Stimulated activated CD4-positive, alpha-beta T cell treated with anti-CD3 and anti-CD28 coated beads, Interleukin-12 subunit alpha, Interleukin-12 subunit beta, amount 100 ng/mL, for 4 hours (primary cell): ENCODE measurements at regions not wholly inside any gene's neighbourhood (a gene's known extent, or its start where the extent isn't known, plus 50 kb on each side); places are given as distances from the start of the nearest gene placed in this dataset.
"Not testable (repeated sequence)": the region's sequence is repeated elsewhere in the genome, so short reads cannot be mapped to it uniquely, and the experiment has no call there.

Experiments used
- DNase-seq: peaks from one replicate; pipeline ENCODE4 v3.0.0-alpha.2; 2020

DNA sequence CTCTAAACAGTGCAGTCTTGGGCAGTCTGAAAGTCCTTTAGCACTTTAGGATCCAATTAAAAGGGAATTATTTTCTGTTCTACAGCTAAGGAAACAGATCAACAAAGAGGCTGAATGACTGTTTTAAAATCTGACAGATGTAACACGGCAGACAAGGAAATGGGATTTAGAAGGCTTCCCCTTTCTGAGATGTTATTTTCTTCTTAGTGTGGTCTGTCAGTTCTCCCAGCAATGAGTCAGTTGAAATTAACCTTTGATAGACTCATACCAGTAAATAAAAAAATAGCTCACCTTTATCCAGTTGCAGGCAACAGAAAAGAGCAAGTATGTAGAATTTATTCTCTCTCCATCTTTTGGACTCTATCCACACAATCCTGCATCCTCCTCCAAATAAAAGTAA is 98.1 kb downstream of the NEDD1 start:
- DNase-seq: no peak

DNA sequence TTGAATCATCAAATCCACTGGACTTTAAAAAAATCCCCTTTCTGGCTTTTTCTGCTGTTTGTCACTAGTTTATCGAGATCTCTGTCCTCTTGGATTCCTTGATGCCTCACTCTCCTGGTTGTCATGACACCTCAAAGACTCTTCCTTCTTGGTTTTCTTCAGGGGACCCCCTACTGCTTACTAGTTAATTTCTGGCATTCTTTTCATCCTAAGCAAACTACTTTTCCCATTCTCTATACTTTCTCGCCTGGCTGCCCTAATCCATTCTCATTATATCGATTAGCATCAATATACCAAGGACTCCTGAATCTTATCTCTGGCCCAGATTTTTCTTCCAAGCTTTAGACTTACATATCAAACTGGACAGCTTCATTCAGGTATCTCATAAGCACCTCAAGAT is 98.6 kb downstream of the NEDD1 start:
- DNase-seq: no peak

GRCh38 chr12:97006585-97006984 is 99.5 kb downstream of the NEDD1 start:
- DNase-seq: no peak

DNA sequence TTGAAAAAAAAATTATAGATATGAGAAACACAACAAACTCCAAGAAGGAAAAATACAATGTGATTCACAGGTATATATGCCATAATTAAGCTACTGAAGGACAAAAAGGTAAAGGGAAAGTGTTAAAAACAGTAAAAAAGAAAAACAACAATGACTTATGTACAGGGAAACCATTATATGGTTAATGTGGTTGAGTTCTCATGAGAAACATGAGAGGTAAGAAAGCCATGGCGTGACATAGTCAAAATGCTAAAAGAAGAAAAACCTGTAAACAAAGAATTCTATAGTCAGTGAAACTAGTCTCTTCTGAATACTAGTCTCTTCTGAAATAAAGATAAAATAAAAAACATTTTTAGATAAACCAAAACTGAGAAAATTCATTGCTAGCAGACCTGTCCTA is 109.1 kb downstream of the NEDD1 start:
- no peak for DNase-seq

DNA sequence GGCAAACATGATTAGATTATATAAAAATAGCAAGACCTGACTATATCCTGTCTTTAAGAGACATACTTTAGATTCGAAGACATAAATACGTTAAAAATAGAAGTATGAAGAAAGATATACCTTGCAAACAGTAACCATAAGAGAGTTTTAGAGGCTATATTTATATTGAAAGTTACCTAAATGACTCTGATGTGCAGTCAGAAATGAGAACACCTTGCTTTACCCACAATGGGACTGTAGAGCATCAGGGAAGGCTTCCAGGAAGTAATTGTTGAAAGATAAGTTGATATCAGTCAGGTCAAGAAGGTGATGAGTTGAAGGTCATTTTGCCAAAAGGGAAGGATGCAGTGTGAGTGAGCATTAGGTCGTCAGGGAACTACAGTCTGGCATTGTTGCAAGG is 110.2 kb downstream of the NEDD1 start:
- no peak for DNase-seq

DNA sequence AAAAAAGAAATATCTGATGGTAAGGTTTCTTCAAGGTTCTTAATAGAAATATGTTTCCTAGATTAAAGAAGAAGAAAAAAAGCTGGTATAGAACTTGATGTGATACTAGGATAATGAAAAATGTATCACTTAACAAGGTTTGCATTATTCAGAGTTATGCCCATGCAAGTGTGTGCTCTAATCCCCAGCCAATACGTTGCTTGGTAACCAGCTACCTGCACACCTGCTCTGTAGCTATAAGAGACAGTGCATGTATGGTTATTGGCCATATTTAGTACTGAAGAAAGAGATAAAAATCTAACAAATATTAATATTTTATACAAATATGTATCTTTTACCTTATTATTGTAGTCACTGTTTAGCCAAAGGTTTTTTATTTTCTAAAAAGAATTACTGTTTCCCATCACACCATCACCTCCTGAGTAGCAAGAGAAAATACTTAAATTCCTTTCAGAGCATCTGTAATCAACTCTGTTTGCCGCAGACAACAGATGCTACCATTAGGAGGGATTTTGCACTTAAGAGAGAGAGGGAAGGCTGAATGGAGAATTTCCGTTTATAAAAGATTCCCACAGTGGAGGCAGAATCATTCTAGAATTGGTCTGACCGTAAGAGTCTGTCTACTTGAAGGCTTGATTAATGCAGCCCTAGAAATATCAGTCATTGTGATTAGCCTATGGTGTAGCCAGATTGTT is 115.6 kb downstream of the NEDD1 start:
- DNase-seq: no peak

DNA sequence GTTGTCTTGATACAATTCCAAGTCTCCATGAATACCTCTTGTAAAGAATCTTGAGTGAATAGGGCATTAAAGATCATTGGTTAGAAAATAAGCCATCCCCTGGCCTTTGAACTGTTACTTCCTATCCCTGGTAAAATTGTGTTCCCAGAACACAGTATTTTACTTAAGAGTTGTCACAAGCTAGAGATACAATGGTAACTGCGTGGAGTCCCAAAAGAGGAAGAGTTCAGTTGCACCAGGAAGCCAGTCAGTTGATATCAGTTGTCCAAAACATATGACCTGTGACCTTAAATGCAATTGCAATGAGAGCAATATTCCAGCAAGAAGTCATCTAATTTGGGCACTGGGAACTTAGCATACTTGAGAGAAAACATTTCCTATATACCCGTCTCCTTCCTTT is 117.3 kb downstream of the NEDD1 start:
- DNase-seq: no peak

GRCh38 chr12:97026901-97027300 is 119.8 kb downstream of the NEDD1 start:
- DNase-seq: no peak

DNA sequence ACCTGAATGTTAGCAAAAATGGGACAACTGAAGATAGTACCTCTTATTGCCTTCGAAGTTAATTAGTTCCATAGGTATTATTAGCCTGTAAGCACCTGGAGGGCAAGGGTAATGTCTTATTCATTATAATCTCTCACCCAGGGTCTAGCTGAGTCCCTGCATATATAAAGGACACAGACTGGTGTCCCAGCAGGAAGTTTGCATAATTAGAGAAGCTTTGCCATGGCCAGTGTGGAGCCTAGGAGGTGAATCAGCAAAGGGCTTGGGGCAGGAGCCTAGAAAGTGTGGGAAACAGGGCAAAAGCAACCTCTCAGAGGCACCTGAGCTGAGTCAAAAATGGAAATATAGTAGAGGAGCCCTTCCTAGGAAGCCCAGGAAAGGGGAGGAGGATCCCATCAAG is 120.4 kb downstream of the NEDD1 start:
- DNase-seq: no peak

DNA sequence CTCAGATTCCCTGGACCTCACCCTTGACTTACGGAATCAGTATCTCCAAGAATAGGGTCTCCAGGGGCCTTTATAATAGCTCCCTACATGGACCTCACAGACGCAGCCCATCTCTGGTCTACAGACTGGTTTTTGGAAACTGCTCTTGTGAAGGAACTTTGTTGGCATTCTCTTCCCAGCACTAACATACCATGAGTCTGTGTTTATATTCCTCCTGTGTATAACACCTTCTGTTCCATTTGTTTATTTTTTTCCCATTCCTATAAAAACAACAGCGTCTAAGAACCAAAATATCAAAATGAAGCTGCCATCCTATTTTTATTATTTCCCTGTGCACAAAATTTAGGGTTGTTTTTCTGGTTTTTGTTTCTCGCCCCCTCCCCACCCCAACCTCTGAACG is 131.1 kb downstream of the NEDD1 start:
- no peak for DNase-seq

DNA sequence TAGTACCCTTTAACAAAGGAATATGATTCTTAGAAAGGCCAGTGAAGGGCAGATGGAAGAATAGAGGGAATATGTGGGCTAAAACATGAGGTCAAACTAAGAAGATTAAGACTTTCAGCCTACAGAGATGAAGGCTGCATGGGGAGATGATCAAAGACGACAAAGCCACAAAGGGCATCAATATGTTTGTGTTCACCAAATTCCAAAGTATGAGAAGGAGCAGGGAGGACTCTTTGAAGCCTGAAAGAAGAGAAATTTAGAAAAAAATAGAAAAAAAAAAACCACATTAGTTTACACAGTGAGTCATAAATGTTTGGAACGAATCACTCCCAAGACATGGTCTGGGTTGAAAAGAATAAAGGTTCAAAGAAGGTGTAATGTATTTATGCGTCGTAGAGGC is 131.8 kb downstream of the NEDD1 start:
- no peak for DNase-seq

- DNase-seq: no peak
These were observed 139.8 kb downstream of the NEDD1 start for GRCh38 chr12:97046901-97047300.

DNA sequence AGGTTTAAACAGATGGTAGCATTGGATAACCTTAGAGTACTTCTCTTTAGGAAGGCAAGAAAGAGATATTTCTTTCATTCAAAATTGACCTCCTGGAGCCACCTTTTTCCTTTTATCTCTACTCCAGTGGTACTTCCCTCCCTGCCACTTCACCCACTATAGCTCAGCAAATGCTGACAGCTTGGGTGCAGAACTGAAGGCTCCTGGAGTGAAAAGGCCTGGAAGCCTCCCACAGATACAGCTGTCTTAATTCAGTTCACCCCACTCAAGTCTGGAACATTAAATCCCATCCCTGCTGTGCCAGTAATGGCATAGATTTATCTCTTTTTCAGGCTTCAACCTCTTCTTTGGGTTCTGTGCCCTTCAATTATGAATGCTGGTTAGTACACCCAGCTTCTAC is 140.3 kb downstream of the NEDD1 start:
- DNase-seq: no peak

DNA sequence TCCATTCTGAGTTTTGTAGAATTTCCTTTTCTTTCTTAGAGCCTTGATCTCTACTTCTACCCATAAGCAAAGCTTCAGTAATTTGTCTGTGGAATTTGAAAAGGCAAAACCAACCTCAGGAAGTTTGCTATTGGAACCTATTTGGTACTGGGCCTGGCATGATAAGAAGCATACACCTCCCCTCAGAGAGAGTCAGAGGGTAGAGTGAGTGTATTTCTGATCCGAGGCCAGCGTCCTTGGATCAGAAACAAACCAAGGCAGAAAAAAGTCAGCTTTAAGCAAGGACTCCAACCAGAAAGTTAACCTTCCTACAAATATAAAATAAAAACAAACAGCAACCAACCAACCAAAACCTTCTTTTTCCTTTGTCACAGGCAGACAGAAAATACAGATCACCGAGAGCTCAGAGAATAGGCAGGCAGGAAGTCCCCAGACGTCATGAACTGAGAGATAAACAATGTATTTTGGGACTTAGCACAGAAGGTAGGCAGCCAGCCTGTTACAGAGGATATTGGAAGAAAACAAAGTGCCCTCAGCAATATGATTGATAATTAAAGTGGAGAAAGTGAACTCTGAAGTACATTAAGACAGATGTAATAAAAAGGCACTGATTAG is 141.5 kb downstream of the NEDD1 start:
- no peak for DNase-seq

DNA sequence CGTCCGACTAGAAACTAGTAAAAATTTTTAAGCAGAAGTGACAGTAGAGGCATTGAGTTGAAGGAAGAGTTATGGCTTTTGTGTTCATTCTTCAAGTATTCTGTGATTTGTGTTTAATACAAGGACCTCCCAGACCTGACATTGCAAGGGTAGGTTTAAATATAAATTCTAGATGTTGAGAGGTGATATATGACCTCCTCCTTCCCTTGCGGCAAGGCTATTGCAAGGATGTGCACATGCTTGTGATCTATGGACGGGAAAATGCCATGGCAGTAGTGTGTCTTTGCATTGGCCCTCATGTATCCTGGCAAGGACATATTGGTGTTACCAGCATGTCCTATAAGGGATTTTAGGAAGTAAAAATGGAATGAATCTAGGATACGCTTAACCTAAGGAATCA is 143.5 kb downstream of the NEDD1 start:
- no peak for DNase-seq

DNA sequence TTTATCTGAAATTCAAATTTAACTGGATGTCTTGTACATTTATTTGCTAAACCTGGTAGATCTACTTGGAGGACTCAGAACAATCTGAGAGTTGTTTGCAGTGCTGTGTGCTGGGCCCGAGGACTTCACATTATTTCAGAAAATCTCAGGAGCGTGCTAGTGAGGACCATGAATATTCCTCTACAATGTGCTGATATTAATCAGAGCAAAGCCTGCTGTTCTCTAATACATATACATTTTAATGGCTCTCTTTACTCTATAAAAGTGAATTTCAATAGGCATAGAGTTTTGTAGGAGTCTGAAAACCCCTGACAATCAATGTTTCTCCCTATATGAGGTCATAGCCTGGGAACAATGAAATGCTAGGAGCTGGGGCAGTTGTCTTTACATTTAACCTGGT is 144.3 kb downstream of the NEDD1 start:
- DNase-seq: no peak

DNA sequence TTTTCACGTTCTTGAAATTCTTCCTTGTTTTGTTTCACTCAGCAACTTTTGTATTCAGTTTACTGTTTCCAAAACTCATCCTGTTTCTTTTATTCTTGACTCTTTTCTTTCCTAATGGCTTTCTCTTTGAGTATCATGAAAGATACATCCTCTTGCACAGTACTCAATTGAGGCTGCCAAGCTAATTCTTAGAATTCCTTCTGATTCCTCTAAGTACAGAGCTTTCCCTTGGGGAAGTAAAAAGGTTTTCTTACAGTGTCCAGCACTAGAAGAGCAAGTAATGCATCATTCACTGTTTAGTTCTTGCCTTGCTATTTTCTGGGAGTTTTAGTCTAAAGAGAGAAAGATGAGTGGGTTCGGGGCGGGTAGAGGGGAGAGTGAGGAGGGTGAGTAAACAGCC is 154.1 kb downstream of the NEDD1 start:
- DNase-seq: no peak

DNA sequence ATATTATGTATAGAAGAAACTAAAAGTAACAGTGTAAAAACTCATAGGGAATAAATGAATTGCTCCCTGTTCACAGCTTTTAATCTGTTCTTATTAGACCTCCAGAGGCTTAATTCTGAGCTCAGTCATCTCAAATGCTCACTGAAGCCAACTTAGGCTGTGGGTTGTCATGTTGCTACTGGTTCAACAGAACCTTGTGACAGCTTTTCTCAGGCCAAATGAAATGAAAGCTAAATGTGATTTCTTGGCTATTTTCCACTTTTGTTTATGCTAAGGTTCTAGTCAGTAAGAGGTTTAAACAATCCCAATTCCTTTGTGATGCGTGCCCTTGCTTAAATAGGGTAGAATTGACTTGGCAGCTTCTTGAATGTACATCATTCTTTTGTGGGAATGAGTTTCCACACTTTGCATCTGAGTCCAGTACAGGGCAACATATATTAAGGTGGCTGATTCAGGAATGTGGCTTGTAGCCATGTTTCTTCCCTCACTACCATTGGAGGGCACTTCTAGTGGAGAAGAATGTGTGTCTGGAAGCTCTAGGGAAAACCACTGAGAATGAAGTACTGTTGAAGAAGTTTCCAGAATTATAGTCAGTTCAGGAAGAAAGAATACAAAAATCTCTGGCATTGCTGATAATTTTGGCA is 156.4 kb downstream of the NEDD1 start:
- no peak for DNase-seq

DNA sequence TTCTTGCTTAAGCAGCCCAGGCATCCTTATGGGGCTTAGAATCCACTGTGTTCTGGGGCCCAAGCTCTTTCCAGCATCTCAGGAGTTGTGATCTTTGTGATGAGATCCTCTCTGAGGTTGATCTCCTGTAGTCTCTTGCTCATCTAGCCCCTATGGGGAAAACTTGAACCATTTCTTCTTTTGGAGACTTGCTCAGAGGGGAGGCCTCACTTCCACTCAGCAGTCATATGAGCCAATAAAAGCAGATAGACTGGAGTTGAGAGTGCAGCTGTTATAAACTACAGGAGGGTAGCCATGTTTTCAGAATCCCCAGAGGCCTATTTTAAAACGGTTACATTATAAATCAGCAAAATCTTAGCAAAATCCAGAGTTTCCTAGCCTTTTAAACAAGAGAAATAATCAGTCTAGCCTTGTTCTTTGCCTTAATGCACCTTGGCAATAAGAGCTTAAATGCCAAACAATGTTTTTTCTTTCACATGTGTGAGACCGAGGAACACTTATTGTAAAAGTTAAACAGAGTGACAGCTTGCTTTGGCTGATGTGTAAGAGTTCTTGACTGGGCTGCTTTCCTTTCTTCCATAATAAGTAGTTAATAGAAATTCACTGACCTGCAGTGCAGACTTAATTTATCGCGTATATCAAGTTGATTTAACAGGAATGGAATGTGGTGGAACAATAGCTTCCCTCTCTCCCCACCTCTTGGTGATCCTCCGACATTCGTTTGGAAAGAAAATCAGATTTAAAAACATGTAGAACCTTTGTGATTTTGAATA is 168.3 kb downstream of the NEDD1 start:
- no peak for DNase-seq

- no peak for DNase-seq
These were observed 169.0 kb downstream of the NEDD1 start for GRCh38 chr12:97075934-97076630.

- DNase-seq: not testable (repeated sequence)
These were observed 169.9 kb downstream of the NEDD1 start for GRCh38 chr12:97076912-97077311.

GRCh38 chr12:97082029-97082428 is 175.0 kb downstream of the NEDD1 start:
- no peak for DNase-seq

DNA sequence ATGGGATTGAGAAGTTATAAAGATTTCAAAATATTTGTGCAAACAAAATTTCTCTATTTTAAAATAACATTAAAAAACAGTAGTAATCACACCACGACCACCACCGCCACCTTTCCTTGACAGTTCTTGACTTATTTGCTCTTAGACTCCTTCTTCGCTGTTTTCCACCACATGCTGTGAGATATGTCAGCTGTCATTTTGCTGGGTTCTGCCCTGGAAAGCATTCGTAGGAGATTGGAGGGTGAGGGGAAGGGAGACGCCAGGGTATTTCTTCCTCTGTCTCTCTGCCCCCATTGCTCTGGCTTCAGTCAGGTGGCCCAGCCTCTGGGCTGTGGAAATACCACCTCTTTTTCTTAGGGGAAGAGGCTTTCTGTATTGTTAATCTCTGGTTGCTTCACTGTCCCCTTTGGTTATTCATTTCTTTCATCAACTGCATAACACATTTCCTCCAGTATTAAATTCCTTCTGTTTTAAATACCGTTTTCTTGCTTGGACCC is 186.2 kb downstream of the NEDD1 start:
- DNase-seq: no peak
